ENCODE measurements at regions not wholly inside any gene's neighbourhood (a gene's known extent, or its start where the extent isn't known, plus 50 kb on each side); places are given as distances from the start of the nearest gene placed in this dataset.

DNA sequence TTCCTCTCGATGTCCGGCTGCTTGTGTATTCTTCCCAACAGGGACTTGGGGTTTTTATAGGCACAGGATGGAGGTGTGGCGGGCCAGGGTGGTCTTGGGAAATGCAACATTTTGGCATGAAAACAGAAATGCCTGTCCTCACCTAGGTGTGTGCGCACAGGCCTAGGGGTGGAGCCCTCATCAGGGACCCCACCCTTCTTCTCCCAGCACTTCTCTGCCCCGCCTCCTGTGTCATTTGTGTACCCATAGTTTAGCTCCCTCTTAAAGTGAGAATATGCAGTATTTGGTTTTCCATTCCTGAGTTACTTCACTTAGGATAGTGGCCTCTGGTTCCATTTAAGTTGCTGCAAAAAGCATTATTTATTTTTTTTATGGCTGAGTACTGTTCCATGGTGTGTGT is 90.2 kb upstream of the ITGB1 start:
- TF ChIP-seq, protein P1, sequence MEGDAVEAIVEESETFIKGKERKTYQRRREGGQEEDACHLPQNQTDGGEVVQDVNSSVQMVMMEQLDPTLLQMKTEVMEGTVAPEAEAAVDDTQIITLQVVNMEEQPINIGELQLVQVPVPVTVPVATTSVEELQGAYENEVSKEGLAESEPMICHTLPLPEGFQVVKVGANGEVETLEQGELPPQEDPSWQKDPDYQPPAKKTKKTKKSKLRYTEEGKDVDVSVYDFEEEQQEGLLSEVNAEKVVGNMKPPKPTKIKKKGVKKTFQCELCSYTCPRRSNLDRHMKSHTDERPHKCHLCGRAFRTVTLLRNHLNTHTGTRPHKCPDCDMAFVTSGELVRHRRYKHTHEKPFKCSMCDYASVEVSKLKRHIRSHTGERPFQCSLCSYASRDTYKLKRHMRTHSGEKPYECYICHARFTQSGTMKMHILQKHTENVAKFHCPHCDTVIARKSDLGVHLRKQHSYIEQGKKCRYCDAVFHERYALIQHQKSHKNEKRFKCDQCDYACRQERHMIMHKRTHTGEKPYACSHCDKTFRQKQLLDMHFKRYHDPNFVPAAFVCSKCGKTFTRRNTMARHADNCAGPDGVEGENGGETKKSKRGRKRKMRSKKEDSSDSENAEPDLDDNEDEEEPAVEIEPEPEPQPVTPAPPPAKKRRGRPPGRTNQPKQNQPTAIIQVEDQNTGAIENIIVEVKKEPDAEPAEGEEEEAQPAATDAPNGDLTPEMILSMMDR (optimal IDR thresholded peaks at IDR 0.05 in 1 of 3, IDR thresholded peaks at IDR 0.05 in 1 of 3, conservative IDR thresholded peaks at IDR 0.05 in 1 of 3; ENCODE audit: extremely low read depth in 1 of 3, insufficient read depth in 2 of 3, low read length in 3 of 3), result no peak
- no peak for TF ChIP-seq EZH2 (IDR thresholded peaks at IDR 0.05; ENCODE audit: low read length)

DNA sequence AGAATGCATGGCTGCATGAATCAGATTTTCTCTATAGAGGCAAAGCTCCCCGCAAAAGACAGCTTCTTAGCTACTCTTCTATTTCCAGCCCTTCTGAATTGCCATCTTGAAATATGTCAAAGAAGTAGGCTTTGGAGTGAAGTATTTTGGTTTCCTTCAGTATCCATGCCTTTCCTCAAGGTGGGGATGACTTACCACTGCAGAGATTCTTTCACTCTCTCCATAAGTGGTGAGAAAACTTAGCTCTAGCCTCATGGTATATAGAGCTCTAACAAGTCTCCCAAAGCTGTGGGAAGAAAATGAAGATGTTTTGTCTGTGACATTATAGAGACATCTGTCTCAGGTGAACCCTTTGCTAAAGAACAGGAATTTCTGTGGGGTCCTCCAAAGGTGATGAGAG is 89.6 kb upstream of the ITGB1 start:
- Histone ChIP-seq H3K9me3 (ENCODE audit: control insufficient read depth, low read depth, low read length) (no peaks in the 10 kb centered on the region), H3K27ac (ENCODE audit: control insufficient read depth, insufficient read depth, low read length) (no peak overlapping the region), H3K4me3 (ENCODE audit: control insufficient read depth in 2 of 3, extremely low read depth in 1 of 3, insufficient read depth in 2 of 3, low read depth in 1 of 3, low read length in 3 of 3) (no peak overlapping the region), H3K4me1 (ENCODE audit: control insufficient read depth, extremely low read depth, insufficient read depth, low read length) (no peaks in the 10 kb centered on the region), H3K4me2 (ENCODE audit: control insufficient read depth, extremely low read depth, insufficient read depth, low read depth, low read length) (no peak overlapping the region), H3K27me3 (ENCODE audit: control insufficient read depth, extremely low read depth, insufficient read depth, low read length) (no peaks in the 10 kb centered on the region), H3K9me1 (ENCODE audit: control insufficient read depth, extremely low read depth, insufficient read depth, low read length) (no peaks in the 10 kb centered on the region), H4K20me1 (ENCODE audit: control insufficient read depth, extremely low read depth, insufficient read depth, low read length) (no peaks in the 10 kb centered on the region), H2AFZ (ENCODE audit: control insufficient read depth, low read length) (no peak overlapping the region), H3K79me2 (ENCODE audit: control insufficient read depth, insufficient read depth, low read length) (no peaks in the 10 kb centered on the region), H3K36me3 (ENCODE audit: control insufficient read depth in 2 of 2, extremely low read depth in 1 of 2, insufficient read depth in 2 of 2, low read length in 2 of 2) (no peaks in the 10 kb centered on the region), H3K9ac (ENCODE audit: control insufficient read depth, extremely low read depth, insufficient read depth, low read length) (no peak overlapping the region)
- dilution Hi-C loops (cut with MboI; ENCODE audit: extremely low pct_ligation_motif_present, low sequenced_read_pairs), result no loop called here
- TF ChIP-seq EZH2 (IDR thresholded peaks at IDR 0.05; ENCODE audit: low read length), result no peak
- TF ChIP-seq, protein P1 (optimal IDR thresholded peaks at IDR 0.05 in 1 of 3, IDR thresholded peaks at IDR 0.05 in 1 of 3, conservative IDR thresholded peaks at IDR 0.05 in 1 of 3; ENCODE audit: extremely low read depth in 1 of 3, insufficient read depth in 2 of 3, low read length in 3 of 3), result no peak
- FAIRE-seq, result no peak
- no peak for DNase-seq (ENCODE audit: low read depth, low spot score)

More for the DNA sequence above, 90.2 kb upstream of the ITGB1 start:
- Histone ChIP-seq H3K27ac (ENCODE audit: control insufficient read depth, insufficient read depth, low read length) (no peak overlapping the region), H3K79me2 (ENCODE audit: control insufficient read depth, insufficient read depth, low read length) (no peaks in the 10 kb centered on the region), H3K4me3 (ENCODE audit: control insufficient read depth in 2 of 3, extremely low read depth in 1 of 3, insufficient read depth in 2 of 3, low read depth in 1 of 3, low read length in 3 of 3) (no peak overlapping the region), H3K9ac (ENCODE audit: control insufficient read depth, extremely low read depth, insufficient read depth, low read length) (no peak overlapping the region), H3K9me3 (ENCODE audit: control insufficient read depth, low read depth, low read length) (no peaks in the 10 kb centered on the region), H3K27me3 (ENCODE audit: control insufficient read depth, extremely low read depth, insufficient read depth, low read length) (no peaks in the 10 kb centered on the region), H3K9me1 (ENCODE audit: control insufficient read depth, extremely low read depth, insufficient read depth, low read length) (no peaks in the 10 kb centered on the region), H3K36me3 (ENCODE audit: control insufficient read depth in 2 of 2, extremely low read depth in 1 of 2, insufficient read depth in 2 of 2, low read length in 2 of 2) (no peaks in the 10 kb centered on the region), H3K4me1 (ENCODE audit: control insufficient read depth, extremely low read depth, insufficient read depth, low read length) (no peaks in the 10 kb centered on the region), H4K20me1 (ENCODE audit: control insufficient read depth, extremely low read depth, insufficient read depth, low read length) (no peaks in the 10 kb centered on the region), H3K4me2 (ENCODE audit: control insufficient read depth, extremely low read depth, insufficient read depth, low read depth, low read length) (no peak overlapping the region), H2AFZ (ENCODE audit: control insufficient read depth, low read length) (no peak overlapping the region)
- DNase-seq (ENCODE audit: low read depth, low spot score), result no peak
- dilution Hi-C loops (cut with MboI; ENCODE audit: extremely low pct_ligation_motif_present, low sequenced_read_pairs), result no loop called here
- FAIRE-seq, result no peak
